GM19438 (cell line): ENCODE measurements at regions not wholly inside any gene's neighbourhood (a gene's known extent, or its start where the extent isn't known, plus 50 kb on each side); places are given as distances from the start of the nearest gene placed in this dataset.

Experiments
- ATAC-seq: cut with Tn5 transposase; IDR thresholded peaks from one replicate; pipeline ENCODE4 v1.9.1; 2021; ENCODE audit warnings: low read depth; ENCODE audit not compliant: unreplicated experiment

DNA sequence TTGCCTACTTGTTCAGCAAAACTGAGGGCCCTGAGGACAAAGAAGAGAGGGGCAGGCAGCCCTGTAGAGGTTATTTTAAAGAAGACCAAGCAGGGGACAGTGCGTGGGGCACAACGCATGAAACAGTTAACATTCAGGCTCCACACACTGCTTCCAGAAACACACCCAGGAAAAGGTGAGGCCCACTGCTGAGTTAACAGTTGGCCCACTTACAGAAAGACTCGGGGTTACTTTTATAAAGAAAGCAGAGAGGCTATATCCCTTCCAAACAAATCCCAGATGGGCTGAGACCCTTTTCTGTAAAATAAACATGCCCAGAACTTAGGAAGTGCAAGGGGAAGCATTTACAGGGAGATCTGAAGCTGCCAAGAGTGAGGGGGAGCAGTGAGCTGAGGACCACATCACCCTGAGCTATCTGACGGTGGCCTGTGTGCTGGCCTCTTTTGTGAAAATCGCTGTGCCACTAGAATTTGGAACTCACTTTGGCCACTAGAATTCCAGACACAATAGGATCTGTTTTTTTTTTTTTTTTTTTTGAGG is 49.8 kb upstream of the SSTR4 start:
- ATAC-seq, result no peak
